Body of pancreas (tissue), 4 donors: ENCODE measurements at regions not wholly inside any gene's neighbourhood (a gene's known extent, or its start where the extent isn't known, plus 50 kb on each side); places are given as distances from the start of the nearest gene placed in this dataset.

Experiments
- ATAC-seq: fragments of 150-250 bp; one replicate; pipeline ENCODE4 v1.9.1; 2016
- DNase-seq, 4 donors: peaks; one replicate each; pipeline ENCODE4 v3.0.0-alpha.2; 2019
- H3K27ac ChIP-seq, 4 donors: fragments of 200-600 bp; sonication (generic); 1 replicate in 3 of 4; 2 replicates in 1 of 4; pipeline versions ENCODE4 v1.5.1 to v1.6.1; 2016 to 2019; ENCODE audit warnings: mild to moderate bottlenecking in 1 of 4, mixed read lengths in 1 of 4, moderate library complexity in 1 of 4
- H3K27me3 ChIP-seq, 2 donors: fragments of 200-600 bp; sonication (generic); one replicate each; pipeline ENCODE4 v1.6.0; 2016; ENCODE audit warnings: mild to moderate bottlenecking in 1 of 2
- H3K36me3 ChIP-seq, 2 donors: fragments of 200-600 bp; sonication (generic); replicated peaks in 1 of 2; 2 replicates each; pipeline ENCODE4 v1.5.1; 2016; ENCODE audit warnings: low read depth in 2 of 2; ENCODE audit not compliant: insufficient read depth in 1 of 2
- H3K4me1 ChIP-seq: fragments of 200-600 bp; sonication (generic); one replicate; pipeline ENCODE4 v1.6.0; 2016
- H3K4me3 ChIP-seq, 2 donors: fragments of 200-600 bp; sonication (generic); 1 replicate in 1 of 2; 2 replicates in 1 of 2; pipeline ENCODE4 v1.5.1; 2016 to 2019
- H3K9me3 ChIP-seq, 3 donors: fragments of 200-600 bp; sonication (generic); 1 replicate in 2 of 3; 2 replicates in 1 of 3; pipeline ENCODE4 v1.5.1; 2016
- POLR2A ChIP-seq, 3 donors: fragments of 450-650 bp; IDR thresholded peaks; one replicate each; pipeline ENCODE4 v1.6.1; 2016; ENCODE audit warnings: antibody characterized with exemption in 3 of 3, mild to moderate bottlenecking in 2 of 3
- WGBS, 2 donors: methylation state at CpG; one replicate each; pipeline ENCODE4 v1.1.5; 2017; 5-methylcytosine and 5-hydroxymethylcytosine counted together
- intact Hi-C: fragments of 100-400 bp; cut with DNase I; formaldehyde crosslinking; loops from one replicate; pipeline ENCODE4 v1.15.1; 2023
- TF ChIP-seq, protein P1 (sequence below), 7 experiments: fragments of 450-650 bp in 4 of 7; fragments of 200-600 bp in 3 of 7; sonication (generic) in 3 of 7; IDR thresholded peaks; one replicate each; pipeline ENCODE4 v1.5.1; 2016 to 2019; ENCODE audit warnings: antibody characterized with exemption in 7 of 7

- intact Hi-C loops: no loop called here
- Histone ChIP-seq H3K4me1 (no peaks in the 10 kb centered on the region), H3K27me3 (no peaks in the 10 kb centered on the region), H3K27ac (no peak overlapping the region), H3K9me3 (no peaks in the 10 kb centered on the region), H3K36me3 (no peaks in the 10 kb centered on the region), H3K4me3 (no peak overlapping the region)
- ATAC-seq: no peak
- DNase-seq: no peak
- 53 to 61% methylated on average over 4 of the region's 4 CpGs for WGBS, 2 donors
- TF ChIP-seq POLR2A (IDR thresholded peaks at IDR 0.05): no peak
- TF ChIP-seq, protein P1, sequence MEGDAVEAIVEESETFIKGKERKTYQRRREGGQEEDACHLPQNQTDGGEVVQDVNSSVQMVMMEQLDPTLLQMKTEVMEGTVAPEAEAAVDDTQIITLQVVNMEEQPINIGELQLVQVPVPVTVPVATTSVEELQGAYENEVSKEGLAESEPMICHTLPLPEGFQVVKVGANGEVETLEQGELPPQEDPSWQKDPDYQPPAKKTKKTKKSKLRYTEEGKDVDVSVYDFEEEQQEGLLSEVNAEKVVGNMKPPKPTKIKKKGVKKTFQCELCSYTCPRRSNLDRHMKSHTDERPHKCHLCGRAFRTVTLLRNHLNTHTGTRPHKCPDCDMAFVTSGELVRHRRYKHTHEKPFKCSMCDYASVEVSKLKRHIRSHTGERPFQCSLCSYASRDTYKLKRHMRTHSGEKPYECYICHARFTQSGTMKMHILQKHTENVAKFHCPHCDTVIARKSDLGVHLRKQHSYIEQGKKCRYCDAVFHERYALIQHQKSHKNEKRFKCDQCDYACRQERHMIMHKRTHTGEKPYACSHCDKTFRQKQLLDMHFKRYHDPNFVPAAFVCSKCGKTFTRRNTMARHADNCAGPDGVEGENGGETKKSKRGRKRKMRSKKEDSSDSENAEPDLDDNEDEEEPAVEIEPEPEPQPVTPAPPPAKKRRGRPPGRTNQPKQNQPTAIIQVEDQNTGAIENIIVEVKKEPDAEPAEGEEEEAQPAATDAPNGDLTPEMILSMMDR (IDR thresholded peaks at IDR 0.05): no peak
Observed at GRCh38 chr20:60497298-60498035, 539.2 kb downstream of the CDH26 start.

DNA sequence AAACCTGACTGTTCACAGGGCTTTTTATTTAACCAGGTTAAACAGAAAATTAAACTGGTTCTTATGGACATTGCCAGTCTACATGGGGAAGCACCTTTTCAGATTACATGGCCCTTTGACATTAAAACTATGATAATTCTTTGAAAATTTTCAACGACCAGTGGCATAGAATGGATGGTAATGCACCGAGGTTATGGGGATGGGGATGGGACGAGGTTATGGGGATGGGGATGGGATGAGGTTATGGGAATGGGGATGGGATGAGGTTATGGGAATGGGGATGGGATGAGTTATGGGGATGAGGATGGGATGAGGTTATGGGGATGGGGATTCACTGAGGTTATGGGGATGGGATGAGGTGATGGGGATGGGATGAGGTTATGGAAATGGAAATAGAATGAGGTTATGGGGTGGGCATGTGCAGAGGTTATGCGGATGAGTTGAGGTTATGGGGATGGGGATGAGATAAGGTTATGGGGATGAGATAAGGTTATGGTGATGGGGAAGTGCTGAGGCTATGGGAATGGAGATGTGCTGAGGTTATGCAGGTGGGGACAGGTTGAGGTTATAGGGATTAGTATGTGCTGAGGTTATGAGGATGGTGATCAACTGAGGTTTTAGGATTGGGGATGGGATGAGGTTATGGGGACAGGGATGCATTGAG is 541.9 kb downstream of the CDH26 start:
- intact Hi-C loops: no loop called here
- TF ChIP-seq POLR2A (IDR thresholded peaks at IDR 0.05): no peak
- TF ChIP-seq, protein P1 (IDR thresholded peaks at IDR 0.05): no peak
- no peaks in the 10 kb centered on the region for H3K27me3 ChIP-seq
- H3K9me3 ChIP-seq: no peaks in the 10 kb centered on the region
- no peaks in the 10 kb centered on the region for H3K36me3 ChIP-seq
- DNase-seq (no peak), ATAC-seq (no peak)
- WGBS, 2 donors: 46 to 56% methylated on average over 4 of the region's 4 CpGs
- no peaks in the 10 kb centered on the region for H3K4me1 ChIP-seq
- no peak overlapping the region for H3K4me3 ChIP-seq
- no peak overlapping the region for H3K27ac ChIP-seq

- DNase-seq: no peak
- Histone ChIP-seq H3K4me3 (no peak overlapping the region), H3K27ac (no peak overlapping the region), H3K9me3 (no peaks in the 10 kb centered on the region), H3K36me3 (no peaks in the 10 kb centered on the region), H3K27me3 (no peaks in the 10 kb centered on the region), H3K4me1 (no peaks in the 10 kb centered on the region)
- intact Hi-C loops: no loop called here
- 76 to 82% methylated on average over 2 of the region's 2 CpGs for WGBS, 2 donors
- no peak for ATAC-seq
- no peak for TF ChIP-seq POLR2A (IDR thresholded peaks at IDR 0.05)
- TF ChIP-seq, protein P1 (IDR thresholded peaks at IDR 0.05): no peak
Observed at GRCh38 chr20:60501048-60501447, 542.8 kb downstream of the CDH26 start.

DNA sequence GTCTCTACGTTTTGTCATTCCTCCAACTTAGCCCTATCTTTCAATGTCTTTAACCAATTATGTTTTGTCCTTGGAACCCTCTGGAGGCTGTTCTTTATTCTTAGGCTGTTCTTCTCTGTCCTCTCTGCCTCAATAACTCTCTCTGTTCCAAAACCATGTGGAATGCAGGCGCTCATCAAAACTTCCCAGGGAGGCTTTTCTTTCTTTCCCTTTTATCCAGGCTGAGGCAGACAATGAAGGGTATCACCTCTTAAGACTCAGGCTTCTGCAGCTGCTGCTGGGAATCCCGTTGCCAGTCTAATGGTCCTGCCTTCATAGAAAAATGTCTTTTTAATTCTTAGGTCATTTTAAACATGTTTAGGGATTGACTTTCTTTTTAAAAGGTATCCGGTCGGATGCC is 544.7 kb downstream of the CDH26 start:
- H3K27ac ChIP-seq: no peak overlapping the region
- ATAC-seq: no peak
- 60 to 64% methylated on average over 5 of the region's 5 CpGs for WGBS, 2 donors
- H3K4me3 ChIP-seq: no peak overlapping the region
- H3K36me3 ChIP-seq: no peaks in the 10 kb centered on the region
- no peaks in the 10 kb centered on the region for H3K9me3 ChIP-seq
- DNase-seq: no peak
- intact Hi-C loops: no loop called here
- no peak for TF ChIP-seq POLR2A (IDR thresholded peaks at IDR 0.05)
- TF ChIP-seq, protein P1 (IDR thresholded peaks at IDR 0.05): no peak
- H3K27me3 ChIP-seq: no peaks in the 10 kb centered on the region
- no peaks in the 10 kb centered on the region for H3K4me1 ChIP-seq
